NCI-H526 treated with DMSO at 0.1 percent for 48 hours (cell line): ENCODE measurements at regions not wholly inside any gene's neighbourhood (a gene's known extent, or its start where the extent isn't known, plus 50 kb on each side); places are given as distances from the start of the nearest gene placed in this dataset.
"Not testable (repeated sequence)": the region's sequence is repeated elsewhere in the genome, so short reads cannot be mapped to it uniquely, and the experiment has no call there.

Experiments
- DNase-seq: peaks from one replicate; lab custom pipeline; 2025; lab: John Stamatoyannopoulos, UW

DNA sequence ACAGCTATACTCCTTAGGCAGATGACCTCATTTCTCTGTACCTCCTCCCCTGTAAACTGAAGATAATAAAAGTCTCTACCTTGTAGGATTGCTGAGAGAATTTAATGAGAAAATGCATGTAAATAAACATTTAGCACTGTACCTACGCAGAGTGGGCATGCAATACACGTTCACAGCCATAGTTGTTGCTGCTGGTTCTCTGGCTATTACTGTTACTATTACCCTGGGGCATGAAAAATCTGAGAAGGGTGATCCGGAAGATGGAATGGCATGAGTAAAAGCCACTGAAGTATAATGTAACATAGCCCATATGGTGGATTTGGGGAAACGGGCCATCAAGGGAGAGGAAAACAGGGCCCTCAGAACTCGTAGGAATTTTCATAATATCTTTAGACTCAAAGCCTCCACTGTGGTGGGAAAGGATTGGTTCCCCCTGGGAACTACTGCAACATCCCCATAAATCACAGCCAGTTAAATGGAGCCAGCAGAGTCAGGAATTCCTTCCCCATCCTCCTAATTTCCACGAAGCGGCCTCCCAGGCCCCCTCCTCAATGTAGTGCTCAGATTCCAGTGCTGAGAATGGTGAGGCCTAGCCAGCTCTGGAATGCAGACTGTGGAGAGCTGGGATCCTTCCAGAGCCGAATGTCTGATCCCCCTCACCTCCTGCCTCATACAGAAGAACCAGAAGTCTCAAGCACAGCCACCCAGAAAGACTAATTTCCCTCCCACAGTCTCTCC lies 205.3 kb downstream of the MN1 start:
- DNase-seq: no peak

GRCh38 chr22:27597703-27598444 lies 203.7 kb downstream of the MN1 start:
- DNase-seq: no peak

GRCh38 chr22:27598792-27599191 lies 202.8 kb downstream of the MN1 start:
- DNase-seq: no peak

GRCh38 chr22:27601195-27601594 lies 200.4 kb downstream of the MN1 start:
- DNase-seq: no peak

DNA sequence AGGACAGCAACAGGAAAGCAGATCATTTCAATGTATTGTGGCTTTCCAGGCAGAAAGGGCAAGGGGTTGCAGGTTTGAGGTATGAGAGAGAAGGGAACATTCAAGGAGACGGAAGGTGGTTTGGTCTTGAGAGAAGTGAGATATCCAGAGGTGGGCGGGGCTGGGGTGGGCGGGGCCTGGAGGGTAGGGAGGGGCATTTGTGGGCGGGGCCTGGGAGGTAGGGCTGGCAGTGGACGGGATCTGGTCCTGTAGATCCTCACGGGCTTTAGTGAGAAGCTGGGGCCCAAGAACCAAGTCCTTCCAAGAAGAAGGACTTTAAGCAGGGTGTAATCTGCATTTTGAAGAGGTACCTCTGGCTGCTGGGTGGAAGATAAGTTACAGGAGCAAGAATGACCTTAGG lies 199.2 kb downstream of the MN1 start:
- no peak for DNase-seq

- DNase-seq: no peak
Measured at GRCh38 chr22:27603111-27603799, 198.3 kb downstream of the MN1 start.

DNA sequence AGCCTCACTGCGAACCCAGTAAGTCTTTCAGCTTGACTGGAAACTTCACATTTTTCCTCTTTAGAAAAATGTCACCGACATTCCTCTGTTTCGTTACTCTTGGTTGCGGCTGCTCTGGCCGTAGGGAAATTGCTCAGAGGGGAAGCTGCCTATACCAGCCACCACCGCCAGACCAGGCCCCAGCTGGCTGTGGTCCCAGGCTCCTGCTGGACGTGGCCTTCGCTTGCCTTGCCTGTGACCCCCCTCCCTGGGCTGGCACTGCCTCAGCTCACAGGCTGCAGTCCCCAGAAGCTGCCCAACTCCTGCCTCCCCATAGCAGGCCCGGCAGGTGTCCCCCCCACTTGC lies 197.8 kb downstream of the MN1 start:
- no peak for DNase-seq

GRCh38 chr22:27605390-27605789 lies 196.2 kb downstream of the MN1 start:
- DNase-seq: no peak

DNA sequence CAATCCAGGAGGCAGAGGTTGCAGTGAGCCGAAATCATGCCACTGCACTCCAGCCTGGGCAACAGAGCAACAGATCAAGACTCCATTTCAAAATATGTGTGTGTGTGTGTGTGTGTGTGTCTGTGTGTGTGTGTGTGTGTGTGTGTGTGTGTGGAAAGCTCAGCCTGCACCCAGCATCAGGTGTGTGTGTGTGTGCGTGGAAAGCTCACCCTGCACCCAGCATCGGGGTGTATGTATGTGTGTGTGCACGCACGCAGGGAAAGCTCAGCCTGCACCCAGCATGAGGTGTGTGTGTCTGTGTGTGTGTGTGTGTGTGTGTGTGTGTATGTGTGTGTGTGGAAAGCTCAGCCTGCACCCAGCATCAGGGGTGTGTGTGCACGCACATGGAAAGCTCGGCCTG lies 193.8 kb downstream of the MN1 start:
- not testable (repeated sequence) for DNase-seq

GRCh38 chr22:27609451-27609888 lies 192.1 kb downstream of the MN1 start:
- DNase-seq: no peak

DNA sequence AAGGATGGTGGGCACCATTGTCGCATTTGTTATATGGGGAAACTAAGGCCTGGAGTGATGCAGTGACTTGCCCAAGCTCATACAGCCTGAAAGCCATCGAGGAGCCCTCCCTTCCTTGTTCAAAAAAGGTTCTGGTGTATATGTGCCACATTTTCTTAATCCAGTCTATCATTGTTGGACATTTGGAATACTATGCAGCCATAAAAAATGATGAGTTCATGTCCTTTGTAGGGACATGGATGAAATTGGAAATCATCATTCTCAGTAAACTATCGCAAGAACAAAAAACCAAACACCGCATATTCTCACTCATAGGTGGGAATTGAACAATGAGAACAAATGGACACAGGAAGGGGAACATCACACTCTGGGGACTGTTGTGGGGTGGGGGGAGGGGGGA lies 191.4 kb downstream of the MN1 start:
- DNase-seq: not testable (repeated sequence)

- DNase-seq: no peak
Measured at GRCh38 chr22:27610863-27611786, 190.4 kb downstream of the MN1 start.

- no peak for DNase-seq
Measured at GRCh38 chr22:27612115-27612514, 189.4 kb downstream of the MN1 start.

- DNase-seq: no peak
Measured at GRCh38 chr22:27613099-27614005, 188.2 kb downstream of the MN1 start.

GRCh38 chr22:27614006-27614649 lies 187.4 kb downstream of the MN1 start:
- no peak for DNase-seq

DNA sequence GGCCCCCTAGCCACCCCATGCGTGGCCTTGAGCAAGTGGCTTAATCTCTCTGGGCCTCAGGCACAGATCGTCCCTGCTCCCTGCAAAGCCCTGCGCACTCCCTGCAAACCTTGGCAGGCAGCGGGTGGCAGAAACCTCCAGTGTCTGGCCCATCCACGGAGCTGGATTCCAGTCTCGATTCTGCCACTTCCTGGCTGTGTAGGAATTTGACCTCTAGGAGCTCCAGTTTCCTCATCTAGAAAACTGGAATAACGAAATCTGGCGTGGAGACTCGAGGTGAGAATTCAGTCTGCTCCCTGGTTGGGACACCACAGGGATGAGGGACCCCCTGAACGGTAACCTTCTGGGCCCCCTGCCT lies 186.9 kb downstream of the MN1 start:
- no peak for DNase-seq

- no peak for DNase-seq
Measured at GRCh38 chr22:27615408-27615807, 186.1 kb downstream of the MN1 start.

- DNase-seq: no peak
Measured at GRCh38 chr22:27616033-27616432, 185.5 kb downstream of the MN1 start.

DNA sequence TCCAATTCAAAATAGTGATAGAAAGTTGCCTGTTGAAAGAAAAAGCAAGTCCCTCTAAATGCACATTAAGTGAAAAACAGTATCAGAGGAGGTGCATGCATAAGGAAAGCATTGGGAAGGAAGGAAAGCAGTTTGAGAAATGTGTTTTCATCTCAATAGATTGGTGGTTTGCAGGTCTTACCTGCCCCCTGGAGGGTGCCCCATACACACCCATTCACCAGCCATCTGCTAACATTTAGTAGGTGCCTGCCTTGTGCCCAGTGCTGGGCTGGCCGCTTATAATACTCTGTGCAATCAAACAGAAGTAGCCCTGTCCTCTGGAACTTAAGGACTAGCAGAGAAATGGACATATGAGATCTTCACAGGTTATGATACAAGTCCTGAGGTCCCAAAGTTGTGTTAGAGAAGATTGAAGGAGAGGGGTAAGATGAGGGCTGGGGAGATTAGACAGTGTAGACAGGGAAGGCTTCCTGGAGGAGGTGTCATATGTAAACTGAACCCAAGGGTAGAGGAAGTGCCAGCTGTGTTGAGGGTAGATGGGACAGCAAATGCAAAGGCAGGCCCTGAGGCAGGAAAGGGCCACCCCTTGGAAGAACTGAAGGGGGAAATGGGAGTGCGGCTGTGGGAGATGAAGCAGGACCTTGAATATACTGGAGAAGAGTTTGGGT lies 184.2 kb downstream of the MN1 start:
- DNase-seq: no peak
